HepG2 (cell line): ENCODE measurements at regions not wholly inside any gene's neighbourhood (a gene's known extent, or its start where the extent isn't known, plus 50 kb on each side); places are given as distances from the start of the nearest gene placed in this dataset.

ENCODE experiments used
- ZKSCAN8 ChIP-seq: IDR thresholded peaks from 2 replicates; pipeline ENCODE4 v1.6.1; 2016; ENCODE audit warnings: borderline replicate concordance, missing genetic modification reagents, missing compliant biosample characterization
- TF ChIP-seq, protein P1 (sequence below): sonication (generic); formaldehyde crosslinking; IDR thresholded peaks from 2 replicates; pipeline ENCODE4 v1.5.0; 2020; ENCODE audit warnings: mild to moderate bottlenecking, missing genetic modification reagents, moderate library complexity

DNA sequence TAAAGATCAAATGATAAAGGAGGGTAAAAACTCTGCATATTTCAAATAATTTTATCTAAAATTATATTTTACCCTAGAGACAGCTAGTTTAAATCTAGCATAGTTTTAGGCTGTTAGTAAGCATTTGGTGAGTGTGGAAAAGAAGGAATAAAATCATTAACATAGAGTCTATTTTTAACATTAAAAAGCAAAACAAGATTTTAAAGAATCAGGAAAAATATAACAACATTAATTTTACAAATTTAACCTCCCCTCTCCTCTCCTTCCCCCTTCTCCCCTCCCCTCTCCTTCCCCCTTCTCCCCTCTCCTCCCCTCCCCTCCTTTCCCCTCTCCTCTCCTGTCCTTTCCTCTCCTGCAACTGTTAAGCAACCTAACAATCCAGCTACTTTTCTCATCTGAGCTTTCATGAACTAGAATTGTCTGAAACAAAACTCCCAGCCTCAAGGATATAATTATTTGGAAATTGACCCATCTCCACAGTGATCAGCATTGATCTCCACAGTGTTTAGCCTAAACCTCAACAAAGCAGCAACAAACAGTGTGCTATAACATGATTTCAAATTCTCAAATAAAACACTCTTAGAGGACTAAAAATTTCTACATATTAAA lies 293.2 kb downstream of the PPP1R3A start:
- TF ChIP-seq, protein P1, sequence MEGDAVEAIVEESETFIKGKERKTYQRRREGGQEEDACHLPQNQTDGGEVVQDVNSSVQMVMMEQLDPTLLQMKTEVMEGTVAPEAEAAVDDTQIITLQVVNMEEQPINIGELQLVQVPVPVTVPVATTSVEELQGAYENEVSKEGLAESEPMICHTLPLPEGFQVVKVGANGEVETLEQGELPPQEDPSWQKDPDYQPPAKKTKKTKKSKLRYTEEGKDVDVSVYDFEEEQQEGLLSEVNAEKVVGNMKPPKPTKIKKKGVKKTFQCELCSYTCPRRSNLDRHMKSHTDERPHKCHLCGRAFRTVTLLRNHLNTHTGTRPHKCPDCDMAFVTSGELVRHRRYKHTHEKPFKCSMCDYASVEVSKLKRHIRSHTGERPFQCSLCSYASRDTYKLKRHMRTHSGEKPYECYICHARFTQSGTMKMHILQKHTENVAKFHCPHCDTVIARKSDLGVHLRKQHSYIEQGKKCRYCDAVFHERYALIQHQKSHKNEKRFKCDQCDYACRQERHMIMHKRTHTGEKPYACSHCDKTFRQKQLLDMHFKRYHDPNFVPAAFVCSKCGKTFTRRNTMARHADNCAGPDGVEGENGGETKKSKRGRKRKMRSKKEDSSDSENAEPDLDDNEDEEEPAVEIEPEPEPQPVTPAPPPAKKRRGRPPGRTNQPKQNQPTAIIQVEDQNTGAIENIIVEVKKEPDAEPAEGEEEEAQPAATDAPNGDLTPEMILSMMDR, result no peak
- no peak for TF ChIP-seq ZKSCAN8
